Tibial artery (tissue), 4 donors: ENCODE measurements at regions not wholly inside any gene's neighbourhood (a gene's known extent, or its start where the extent isn't known, plus 50 kb on each side); places are given as distances from the start of the nearest gene placed in this dataset.

Experiments used
- DNase-seq, 2 donors: peaks; one replicate each; pipeline ENCODE4 v3.0.0-alpha.2; 2019
- H3K27ac ChIP-seq, 2 donors: fragments of 200-600 bp; sonication (generic) in 1 of 2; 1 replicate in 1 of 2; 2 replicates in 1 of 2; pipeline ENCODE4 v1.5.1; 2018 to 2019; ENCODE audit warnings: mild to moderate bottlenecking in 1 of 2
- H3K27me3 ChIP-seq, 2 donors: fragments of 200-600 bp; sonication (generic) in 1 of 2; one replicate each; pipeline versions ENCODE4 v1.5.1 to v1.6.0; 2016 to 2019
- H3K36me3 ChIP-seq, 3 donors: fragments of 200-600 bp; sonication (generic) in 2 of 3; one replicate each; pipeline ENCODE4 v1.5.1; 2016 to 2019; ENCODE audit warnings: mild to moderate bottlenecking in 2 of 3
- H3K4me1 ChIP-seq, 4 donors: fragments of 200-600 bp; sonication (generic) in 2 of 4; 1 replicate in 3 of 4; 2 replicates in 1 of 4; pipeline ENCODE4 v1.5.1; 2016 to 2019
- H3K4me3 ChIP-seq, 2 donors: fragments of 200-600 bp; sonication (generic) in 1 of 2; 1 replicate in 1 of 2; 2 replicates in 1 of 2; pipeline ENCODE4 v1.5.1; 2018 to 2019; ENCODE audit warnings: mild to moderate bottlenecking in 2 of 2
- H3K9me3 ChIP-seq, 3 donors: fragments of 200-600 bp; sonication (generic) in 1 of 3; one replicate each; pipeline ENCODE4 v1.5.1; 2016 to 2019
- intact Hi-C: fragments of 100-400 bp; cut with DNase I; formaldehyde crosslinking; loops from one replicate; pipeline ENCODE4 v1.15.0; 2023; ENCODE audit warnings: low total_unique reads
- TF ChIP-seq, protein P1 (sequence below), 2 experiments: fragments of 200-600 bp in 1 of 2; fragments of 450-650 bp in 1 of 2; IDR thresholded peaks; one replicate each; pipeline ENCODE4 v1.5.1; 2017 to 2019; ENCODE audit warnings: antibody characterized with exemption in 2 of 2, mild to moderate bottlenecking in 1 of 2, moderate library complexity in 1 of 2

DNA sequence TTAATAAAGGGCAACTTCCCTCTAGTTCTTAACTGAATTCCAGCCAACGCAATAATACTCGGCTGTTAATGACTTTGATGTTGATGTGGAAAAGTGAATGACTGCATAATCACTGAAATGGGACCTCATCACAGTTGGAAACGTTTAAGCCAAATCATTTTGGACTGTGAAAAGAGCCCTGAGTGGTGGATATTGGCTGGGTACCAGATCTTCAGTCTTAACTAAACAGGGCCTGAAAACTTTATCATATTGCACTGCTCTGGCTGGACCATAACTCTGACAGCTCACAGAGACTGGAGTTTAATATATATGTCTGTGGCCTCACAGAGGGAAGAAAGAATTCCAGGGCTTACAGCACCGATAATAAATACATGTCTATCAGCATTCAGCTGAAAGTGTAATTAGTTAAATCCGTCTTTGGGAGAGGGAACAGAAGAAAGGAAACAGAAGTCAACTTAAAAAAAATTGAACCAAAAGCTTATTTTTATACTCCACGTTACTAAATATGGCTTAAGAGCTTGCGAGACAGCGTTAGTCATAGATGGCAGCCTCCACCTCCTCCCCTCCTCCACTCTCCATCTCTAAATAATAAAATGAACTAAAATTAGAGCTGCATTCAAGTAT lies 222.3 kb upstream of the CDIN1 start:
- Histone ChIP-seq H3K27ac (peak overlapping the region; percentile 76 to 84), H3K4me1 (peaks cover 0 to 26% (median 16%) of the 10 kb centered on the region in 4 donors), H3K4me3 (peak overlapping the region in 1 of 2 donors; percentile 17), H3K9me3 (no peaks in the 10 kb centered on the region), H3K36me3 (no peaks in the 10 kb centered on the region), H3K27me3 (no peaks in the 10 kb centered on the region)
- TF ChIP-seq, protein P1, sequence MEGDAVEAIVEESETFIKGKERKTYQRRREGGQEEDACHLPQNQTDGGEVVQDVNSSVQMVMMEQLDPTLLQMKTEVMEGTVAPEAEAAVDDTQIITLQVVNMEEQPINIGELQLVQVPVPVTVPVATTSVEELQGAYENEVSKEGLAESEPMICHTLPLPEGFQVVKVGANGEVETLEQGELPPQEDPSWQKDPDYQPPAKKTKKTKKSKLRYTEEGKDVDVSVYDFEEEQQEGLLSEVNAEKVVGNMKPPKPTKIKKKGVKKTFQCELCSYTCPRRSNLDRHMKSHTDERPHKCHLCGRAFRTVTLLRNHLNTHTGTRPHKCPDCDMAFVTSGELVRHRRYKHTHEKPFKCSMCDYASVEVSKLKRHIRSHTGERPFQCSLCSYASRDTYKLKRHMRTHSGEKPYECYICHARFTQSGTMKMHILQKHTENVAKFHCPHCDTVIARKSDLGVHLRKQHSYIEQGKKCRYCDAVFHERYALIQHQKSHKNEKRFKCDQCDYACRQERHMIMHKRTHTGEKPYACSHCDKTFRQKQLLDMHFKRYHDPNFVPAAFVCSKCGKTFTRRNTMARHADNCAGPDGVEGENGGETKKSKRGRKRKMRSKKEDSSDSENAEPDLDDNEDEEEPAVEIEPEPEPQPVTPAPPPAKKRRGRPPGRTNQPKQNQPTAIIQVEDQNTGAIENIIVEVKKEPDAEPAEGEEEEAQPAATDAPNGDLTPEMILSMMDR (IDR thresholded peaks at IDR 0.05), result no peak
- peak; percentile 40 to 74 for DNase-seq
- intact Hi-C loops, result no loop called here

GRCh38 chr15:36358094-36358493 lies 221.3 kb upstream of the CDIN1 start:
- TF ChIP-seq, protein P1 (IDR thresholded peaks at IDR 0.05), result peak in 1 of 2 experiments; percentile 5
- Histone ChIP-seq H3K27ac (peak overlapping the region; percentile 76 to 84), H3K9me3 (no peaks in the 10 kb centered on the region), H3K4me1 (peaks cover 0 to 26% (median 16%) of the 10 kb centered on the region in 4 donors), H3K4me3 (no peak overlapping the region), H3K27me3 (no peaks in the 10 kb centered on the region), H3K36me3 (no peaks in the 10 kb centered on the region)
- DNase-seq, result no peak
- intact Hi-C loops, result no loop called here

DNA sequence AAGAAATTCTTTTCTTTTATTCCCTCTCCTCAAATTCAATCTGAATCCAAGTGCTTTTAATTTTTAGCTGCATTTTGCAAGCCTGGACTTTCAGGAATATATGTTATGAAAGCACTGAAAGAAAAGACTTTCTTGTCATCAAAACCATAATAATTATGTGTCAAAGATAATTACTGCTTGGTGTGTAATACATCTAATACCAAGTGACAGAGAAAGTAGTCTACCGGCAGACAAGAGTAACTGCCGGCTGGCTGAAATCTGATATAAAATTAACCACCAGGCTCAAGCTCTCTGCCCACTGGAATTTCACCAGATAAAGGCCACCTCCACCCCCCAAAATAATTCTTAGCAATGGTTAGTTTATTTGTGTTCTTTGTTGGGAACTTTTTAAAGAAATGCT lies 220.9 kb upstream of the CDIN1 start:
- TF ChIP-seq, protein P1 (IDR thresholded peaks at IDR 0.05), result no peak
- Histone ChIP-seq H3K27ac (peak overlapping the region; percentile 76 to 84), H3K36me3 (no peaks in the 10 kb centered on the region), H3K9me3 (no peaks in the 10 kb centered on the region), H3K4me3 (no peak overlapping the region), H3K27me3 (no peaks in the 10 kb centered on the region), H3K4me1 (peaks cover 0 to 31% (median 20%) of the 10 kb centered on the region in 4 donors)
- intact Hi-C loops, result no loop called here
- no peak for DNase-seq

DNA sequence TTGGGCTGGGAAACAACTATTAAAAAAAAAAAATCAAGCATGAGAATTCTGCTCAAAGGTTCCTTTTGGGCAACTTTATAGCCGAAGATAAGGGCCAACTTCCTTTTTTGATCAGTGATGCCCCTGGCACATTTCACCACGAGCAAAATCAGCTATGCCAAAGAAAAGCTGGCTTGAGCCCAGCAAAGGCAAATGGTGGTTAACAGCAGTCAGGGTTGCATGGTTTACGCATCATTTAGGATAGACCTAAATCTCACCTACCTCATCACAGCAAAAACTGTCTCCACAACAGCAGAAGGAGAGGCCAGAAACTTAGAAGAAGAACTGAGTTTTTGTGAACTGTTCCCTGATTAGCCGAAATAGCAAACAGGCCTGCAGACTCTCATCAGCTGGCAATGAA lies 220.1 kb upstream of the CDIN1 start:
- intact Hi-C loops, result no loop called here
- no peak for DNase-seq

DNA sequence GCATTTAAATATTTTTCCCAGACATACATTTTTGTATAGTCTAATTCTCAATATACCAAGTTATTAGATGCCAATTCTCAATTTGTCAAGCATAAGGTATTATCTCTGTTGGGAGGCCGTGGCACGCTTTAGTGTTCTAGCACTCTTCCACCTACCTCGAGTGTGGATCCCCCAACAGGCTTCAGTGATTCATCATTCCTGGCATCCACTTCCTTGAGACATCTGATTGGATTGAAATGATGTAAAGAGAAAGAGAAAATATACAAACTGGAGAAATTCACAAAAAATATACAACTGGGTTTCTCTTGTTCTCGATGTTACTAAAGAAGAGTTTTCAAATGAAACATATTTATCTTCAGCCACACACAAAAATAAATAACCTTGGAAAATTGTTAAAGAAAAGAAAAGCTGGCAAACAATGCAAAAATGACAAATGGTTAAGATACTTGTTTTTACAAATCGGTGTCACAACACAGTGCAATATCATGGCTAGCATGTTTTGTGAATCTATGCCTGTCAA lies 218.0 kb upstream of the CDIN1 start:
- peaks cover 0 to 42% (median 23%) of the 10 kb centered on the region in 4 donors for H3K4me1 ChIP-seq
- H3K27me3 ChIP-seq, result no peaks in the 10 kb centered on the region
- H3K9me3 ChIP-seq, result no peaks in the 10 kb centered on the region
- no peak overlapping the region for H3K27ac ChIP-seq
- TF ChIP-seq, protein P1 (IDR thresholded peaks at IDR 0.05), result no peak
- no peaks in the 10 kb centered on the region for H3K36me3 ChIP-seq
- DNase-seq, result no peak
- H3K4me3 ChIP-seq, result no peak overlapping the region
- intact Hi-C loops, result loop anchor here (5.0 kb wide), 1 partner anchor 221 kb away; no protein-coding TSS in a partner anchor

More for the DNA sequence above, 220.1 kb upstream of the CDIN1 start:
- Histone ChIP-seq H3K9me3 (no peaks in the 10 kb centered on the region), H3K4me3 (no peak overlapping the region), H3K27ac (no peak overlapping the region), H3K4me1 (peaks cover 0 to 38% (median 25%) of the 10 kb centered on the region in 4 donors), H3K27me3 (no peaks in the 10 kb centered on the region), H3K36me3 (no peaks in the 10 kb centered on the region)
- TF ChIP-seq, protein P1 (IDR thresholded peaks at IDR 0.05), result no peak
